H1 (cell line): ENCODE measurements at regions not wholly inside any gene's neighbourhood (a gene's known extent, or its start where the extent isn't known, plus 50 kb on each side); places are given as distances from the start of the nearest gene placed in this dataset.

Experiments
- CTCF ChIA-PET: fragments of 300-600 bp; sonication (Branson Sonifier 250); formaldehyde crosslinking; loops from one replicate; lab custom pipeline; 2021; ENCODE audit not compliant: partially characterized antibody; lab: Charles Lee
- POLR2A ChIA-PET: fragments of 300-600 bp; sonication (Branson Sonifier 250); formaldehyde crosslinking; loops from one replicate; lab custom pipeline; 2021; ENCODE audit warnings: inconsistent platforms; ENCODE audit not compliant: partially characterized antibody; lab: Charles Lee
- DNase-seq, 2 experiments: peaks; one replicate each; pipeline versions ENCODE4 v3.0.0 to v3.0.0-alpha.2; 2010 to 2022; ENCODE audit warnings: low spot score in 2 of 2, low read depth in 1 of 2, mixed read lengths in 1 of 2
- FAIRE-seq: peaks from 2 replicates; lab custom pipeline; 2011; peaks lifted over from hg19 to GRCh38; lab: Jason Lieb, UNC
- H2AFZ ChIP-seq: 2 replicates; pipeline ENCODE4 v1.8.1; 2012; ENCODE audit warnings: low read length, inconsistent platforms
- H2AK5ac ChIP-seq: 2 replicates; pipeline ENCODE4 v1.6.1; 2013; ENCODE audit warnings: low read depth, low read length
- H2BK120ac ChIP-seq: replicated peaks from 2 replicates; pipeline ENCODE3; 2013; ENCODE audit warnings: low read depth, low read length, inconsistent platforms
- H2BK12ac ChIP-seq: 2 replicates; pipeline ENCODE4 v1.6.1; 2013; ENCODE audit warnings: low read depth, low read length
- H2BK15ac ChIP-seq: 2 replicates; pipeline ENCODE4 v1.6.1; 2013; ENCODE audit warnings: low read length
- H2BK20ac ChIP-seq: 2 replicates; pipeline ENCODE4 v1.6.1; 2013; ENCODE audit warnings: low read length
- H2BK5ac ChIP-seq: 2 replicates; pipeline ENCODE4 v1.6.1; 2013; ENCODE audit warnings: low read depth, low read length
- H3K14ac ChIP-seq: 2 replicates; pipeline ENCODE4 v1.6.1; 2013; ENCODE audit warnings: inconsistent platforms; ENCODE audit not compliant: insufficient read length
- H3K18ac ChIP-seq: 2 replicates; pipeline ENCODE4 v1.6.1; 2013; ENCODE audit warnings: low read length; ENCODE audit errors: extremely low read depth
- H3K23ac ChIP-seq: 2 replicates; pipeline ENCODE4 v1.6.1; 2013; ENCODE audit warnings: inconsistent platforms; ENCODE audit not compliant: insufficient read length
- H3K23me2 ChIP-seq: 2 replicates; pipeline ENCODE4 v1.6.1; 2013; ENCODE audit warnings: low read depth, low read length
- H3K27ac ChIP-seq: 2 replicates; pipeline ENCODE4 v1.6.1; 2011; ENCODE audit warnings: low read depth, low read length, inconsistent platforms
- H3K27me3 ChIP-seq, 4 experiments: replicated peaks in 1 of 4; 1 replicate in 1 of 4; 2 replicates in 3 of 4; pipeline versions ENCODE4 v1.6.1 to v1.8.1; 2011 to 2013; ENCODE audit warnings: low read length in 3 of 4, mild to moderate bottlenecking in 3 of 4, inconsistent platforms in 2 of 4, mixed read lengths in 2 of 4, moderate library complexity in 1 of 4; ENCODE audit not compliant: control insufficient read depth in 3 of 4, insufficient read depth in 3 of 4; ENCODE audit errors: extremely low read depth in 1 of 4
- H3K36me3 ChIP-seq, 4 experiments: 2 replicates each; pipeline versions ENCODE4 v1.6.1 to v1.8.1; 2011 to 2013; ENCODE audit warnings: mild to moderate bottlenecking in 4 of 4, low read length in 3 of 4, moderate library complexity in 2 of 4, control low read depth in 1 of 4, inconsistent platforms in 1 of 4; ENCODE audit not compliant: insufficient read depth in 4 of 4, control insufficient read depth in 2 of 4
- H3K4ac ChIP-seq: replicated peaks from 2 replicates; pipeline ENCODE3; 2013; ENCODE audit warnings: low read length, low read depth, mixed read lengths, inconsistent platforms; ENCODE audit not compliant: insufficient read length
- H3K4me1 ChIP-seq, 4 experiments: replicated peaks in 1 of 4; 1 replicate in 1 of 4; 2 replicates in 3 of 4; pipeline versions ENCODE4 v1.6.1 to v1.8.1; 2011 to 2013; ENCODE audit warnings: low read length in 3 of 4, inconsistent platforms in 2 of 4, mixed read lengths in 1 of 4; ENCODE audit not compliant: insufficient read depth in 4 of 4, control insufficient read depth in 3 of 4
- H3K4me2 ChIP-seq, 2 experiments: 2 replicates each; pipeline versions ENCODE4 v1.6.1 to v1.8.1; 2011 to 2013; ENCODE audit warnings: low read depth in 2 of 2, low read length in 2 of 2, control low read depth in 1 of 2, inconsistent platforms in 1 of 2, mild to moderate bottlenecking in 1 of 2; ENCODE audit not compliant: insufficient read depth in 1 of 2
- H3K4me3 ChIP-seq, 4 experiments: fragments of 200-600, 300-600 bp in 1 of 4; sonication (generic), shearing (Covaris generic), sonication (Bioruptor Twin) in 1 of 4; 2 replicates each; pipeline versions ENCODE4 v1.5.1 to v1.8.1; 2011 to 2016; ENCODE audit warnings: low read length in 4 of 4, low read depth in 3 of 4, control low read depth in 2 of 4, inconsistent platforms in 2 of 4, mild to moderate bottlenecking in 2 of 4, mixed read lengths in 1 of 4, moderate library complexity in 1 of 4; ENCODE audit not compliant: insufficient read depth in 2 of 4; ENCODE audit errors: extremely low read depth in 1 of 4
- H3K56ac ChIP-seq: replicated peaks from 2 replicates; pipeline ENCODE3; 2013; ENCODE audit warnings: low read depth, mild to moderate bottlenecking, mixed read lengths, low read length, inconsistent platforms; ENCODE audit not compliant: insufficient read length
- H3K79me1 ChIP-seq: 2 replicates; pipeline ENCODE4 v1.6.1; 2013; ENCODE audit warnings: low read depth, low read length, control low read depth
- H3K79me2 ChIP-seq, 2 experiments: 2 replicates each; pipeline versions ENCODE4 v1.6.1 to v1.8.1; 2012 to 2013; ENCODE audit warnings: low read length in 2 of 2, mild to moderate bottlenecking in 2 of 2, inconsistent platforms in 1 of 2; ENCODE audit not compliant: insufficient read depth in 2 of 2, control insufficient read depth in 1 of 2
- H3K9ac ChIP-seq, 4 experiments: replicated peaks in 1 of 4; 1 replicate in 1 of 4; 2 replicates in 3 of 4; pipeline versions ENCODE4 v1.6.1 to v1.8.1; 2011 to 2013; ENCODE audit warnings: low read depth in 3 of 4, low read length in 3 of 4, control low read depth in 2 of 4, mild to moderate bottlenecking in 2 of 4, moderate library complexity in 2 of 4, inconsistent platforms in 1 of 4; ENCODE audit errors: extremely low read depth in 1 of 4
- H3K9me3 ChIP-seq, 2 experiments: 2 replicates each; pipeline versions ENCODE4 v1.6.1 to v1.8.1; 2012 to 2013; ENCODE audit warnings: mild to moderate bottlenecking in 2 of 2, moderate library complexity in 2 of 2, control low read depth in 1 of 2, inconsistent platforms in 1 of 2, low read depth in 1 of 2, low read length in 1 of 2, mixed read lengths in 1 of 2; ENCODE audit not compliant: insufficient read depth in 2 of 2
- H4K20me1 ChIP-seq, 2 experiments: replicated peaks in 1 of 2; 2 replicates each; pipeline versions ENCODE3 to v1.8.1; 2011 to 2013; ENCODE audit warnings: inconsistent platforms in 2 of 2, low read length in 2 of 2, mild to moderate bottlenecking in 1 of 2; ENCODE audit not compliant: insufficient read depth in 2 of 2, control insufficient read depth in 1 of 2
- H4K5ac ChIP-seq: 2 replicates; pipeline ENCODE4 v1.6.1; 2013; ENCODE audit warnings: low read length, low read depth, mixed read lengths, inconsistent platforms; ENCODE audit not compliant: insufficient read length
- H4K8ac ChIP-seq: 2 replicates; pipeline ENCODE4 v1.8.0; 2013; ENCODE audit warnings: mild to moderate bottlenecking, moderate library complexity, low read length, inconsistent platforms; ENCODE audit not compliant: insufficient read depth; ENCODE audit errors: extremely low read depth
- H4K91ac ChIP-seq: replicated peaks from 2 replicates; pipeline ENCODE3; 2013; ENCODE audit warnings: low read length, mixed read lengths, inconsistent platforms; ENCODE audit not compliant: insufficient read length
- BACH1 ChIP-seq: IDR thresholded peaks from 2 replicates; pipeline ENCODE4 v1.6.1; 2012; ENCODE audit warnings: low read length, improper control_type of control experiment
- CBX8 ChIP-seq: fragments of 300-800, 300-1000 bp; sonication (generic); IDR thresholded peaks from 2 replicates; pipeline ENCODE4 v1.7.1; 2016; ENCODE audit warnings: low read depth, low read length, borderline replicate concordance
- CHD1 ChIP-seq: IDR thresholded peaks from 2 replicates; pipeline ENCODE4 v1.6.1; 2012; ENCODE audit warnings: low read depth, low read length, improper control_type of control experiment
- CTBP2 ChIP-seq: IDR thresholded peaks from 2 replicates; pipeline ENCODE4 v1.7.0; 2011; ENCODE audit warnings: borderline replicate concordance, mild to moderate bottlenecking, moderate library complexity, mixed read lengths, low read length; ENCODE audit not compliant: insufficient read depth, insufficient read length
- JUND ChIP-seq: IDR thresholded peaks from 2 replicates; pipeline ENCODE4 v1.6.1; 2011; ENCODE audit warnings: mild to moderate bottlenecking, improper control_type of control experiment, low read length
- MAX ChIP-seq: IDR thresholded peaks from 2 replicates; pipeline ENCODE4 v1.6.1; 2012; ENCODE audit warnings: inconsistent platforms
- NRF1 ChIP-seq: IDR thresholded peaks from 2 replicates; pipeline ENCODE4 v1.6.1; 2011; ENCODE audit warnings: mild to moderate bottlenecking, low read depth, low read length, improper control_type of control experiment
- SRF ChIP-seq: IDR thresholded peaks from 2 replicates; pipeline ENCODE4 v1.6.1; 2011; ENCODE audit warnings: mild to moderate bottlenecking, low read depth, low read length, moderate library complexity
- YY1 ChIP-seq: IDR thresholded peaks from 2 replicates; pipeline ENCODE4 v1.6.1; 2011; ENCODE audit warnings: low read depth, mild to moderate bottlenecking, low read length
- WGBS, 2 experiments: shearing (Covaris generic) in 1 of 2; methylation state at CpG; one replicate each; pipeline versions ENCODE4 v1.1.6 to v1.1.7; 2013 to 2015; ENCODE audit warnings: low lambda C conversion rate in 2 of 2, mixed read lengths in 2 of 2, inconsistent platforms in 1 of 2, low coverage in 1 of 2, missing lambda C conversion rate in 1 of 2; ENCODE audit not compliant: insufficient replicate concordance in 2 of 2, insufficient coverage in 1 of 2, insufficient read length in 1 of 2; ENCODE audit errors: extremely low coverage in 1 of 2, missing lambda C conversion rate in 1 of 2; 5-methylcytosine and 5-hydroxymethylcytosine counted together

GRCh38 chr4:23353200-23353599, 536.6 kb downstream of the PPARGC1A start:
- Histone ChIP-seq H2BK15ac (no peak overlapping the region), H4K5ac (no peak overlapping the region), H3K56ac (no peak overlapping the region), H3K9me3 (no peaks in the 10 kb centered on the region), H3K4me2 (no peak overlapping the region), H3K23me2 (no peaks in the 10 kb centered on the region), H2BK120ac (no peak overlapping the region), H4K20me1 (no peaks in the 10 kb centered on the region), H2BK12ac (no peak overlapping the region), H3K79me2 (no peaks in the 10 kb centered on the region), H3K4me3 (no peak overlapping the region), H3K4me1 (no peaks in the 10 kb centered on the region), H3K14ac (no peak overlapping the region), H3K27me3 (no peaks in the 10 kb centered on the region), H3K18ac (no peak overlapping the region), H2AK5ac (no peak overlapping the region), H3K36me3 (no peaks in the 10 kb centered on the region), H3K9ac (no peak overlapping the region), H4K8ac (no peak overlapping the region), H3K4ac (no peak overlapping the region), H3K27ac (no peak overlapping the region), H2BK20ac (no peak overlapping the region), H2BK5ac (no peak overlapping the region), H4K91ac (no peak overlapping the region), H2AFZ (no peak overlapping the region), H3K23ac (no peak overlapping the region), H3K79me1 (no peaks in the 10 kb centered on the region)
- no peak for FAIRE-seq
- 82% methylated on average over 1 of the region's 1 CpG; no CpG with 5 or more reads in 1 of the 2 experiments for WGBS, 2 experiments
- CTCF ChIA-PET: no interaction called here
- POLR2A ChIA-PET: no interaction called here
- no peak for DNase-seq
- TF ChIP-seq MAX: no peak
- TF ChIP-seq BACH1: no peak
- no peak for TF ChIP-seq YY1
- TF ChIP-seq SRF: no peak
- TF ChIP-seq CTBP2: no peak
- TF ChIP-seq CHD1: no peak
- TF ChIP-seq JUND: no peak
- no peak for TF ChIP-seq CBX8
- no peak for TF ChIP-seq NRF1
